GM12878 (cell line): ENCODE measurements at regions not wholly inside any gene's neighbourhood (a gene's known extent, or its start where the extent isn't known, plus 50 kb on each side); places are given as distances from the start of the nearest gene placed in this dataset.

Experiments used
- ATAC-seq: fragments of 200-7000 bp; cut with Tn5 transposase; 3 replicates; pipeline ENCODE4 v1.9.1; 2020; ENCODE audit warnings: mild to moderate bottlenecking, moderate library complexity
- BruUV-seq: library from RNA; stranded (reverse); fragments of 400-500 nt; replicated peaks from 2 replicates; lab custom pipeline; 2021; lab: Mats Ljungman, UMichigan
- CTCF ChIA-PET: fragments of 300-600 bp; sonication (Branson Sonifier 250); formaldehyde crosslinking; extraction: SDS; loops from one replicate; lab custom pipeline; 2021; ENCODE audit warnings: inconsistent platforms; lab: Yijun Ruan, JAX
- POLR2A ChIA-PET: fragments of 350-600 bp; formaldehyde crosslinking; extraction: SDS; loops from one replicate; lab custom pipeline; 2021; ENCODE audit warnings: inconsistent platforms; lab: Charles Lee
- RAD21 ChIA-PET: fragments of 300-600 bp; sonication (Branson Sonifier 250); formaldehyde crosslinking; loops from one replicate; lab custom pipeline; 2023; ENCODE audit warnings: antibody characterized with exemption; ENCODE audit not compliant: unreplicated experiment; lab: Charles Lee
- SMC1A ChIA-PET: fragments of 300-600 bp; sonication (Branson Sonifier 250); formaldehyde crosslinking; loops from one replicate; lab custom pipeline; 2023; ENCODE audit not compliant: unreplicated experiment, uncharacterized antibody; lab: Charles Lee
- DNase-seq: peaks from one replicate; pipeline ENCODE4 v3.0.0-alpha.2; 2011; ENCODE audit warnings: low read depth, low spot score
- FAIRE-seq: peaks from 3 replicates; lab custom pipeline; 2011; peaks lifted over from hg19 to GRCh38; lab: Jason Lieb, UNC
- H2AFZ ChIP-seq: 2 replicates; pipeline ENCODE4 v1.6.0; 2011; ENCODE audit warnings: low read depth, low read length, control low read depth; ENCODE audit not compliant: control insufficient read depth
- H3K27ac ChIP-seq: 2 replicates; pipeline ENCODE4 v1.5.1; 2011; ENCODE audit warnings: control low read depth; ENCODE audit not compliant: control insufficient read depth, insufficient read depth
- H3K27me3 ChIP-seq, 2 experiments: replicated peaks in 1 of 2; 2 replicates each; pipeline versions ENCODE4 v1.6.0 to v1.6.1; 2011; ENCODE audit warnings: low read length in 1 of 2; ENCODE audit not compliant: control insufficient read depth in 2 of 2, insufficient read depth in 2 of 2
- H3K36me3 ChIP-seq, 2 experiments: 2 replicates each; pipeline ENCODE4 v1.5.1; 2011; ENCODE audit warnings: low read length in 1 of 2; ENCODE audit not compliant: control insufficient read depth in 2 of 2, insufficient read depth in 2 of 2
- H3K4me1 ChIP-seq: 2 replicates; pipeline ENCODE4 v1.6.1; 2011; ENCODE audit warnings: mild to moderate bottlenecking, low read length, moderate library complexity, mixed read lengths; ENCODE audit not compliant: control insufficient read depth, insufficient read depth
- H3K4me2 ChIP-seq: 2 replicates; pipeline ENCODE4 v1.6.0; 2011; ENCODE audit warnings: control low read depth; ENCODE audit not compliant: control insufficient read depth, insufficient read depth
- H3K4me3 ChIP-seq: fragments of 200-600 bp; sonication (generic); 2 replicates; pipeline ENCODE4 v1.5.1; 2016
- H3K79me2 ChIP-seq: 2 replicates; pipeline ENCODE4 v1.6.0; 2011; ENCODE audit warnings: low read length; ENCODE audit not compliant: control insufficient read depth, insufficient read depth
- H3K9ac ChIP-seq: 2 replicates; pipeline ENCODE4 v1.8.0; 2011; ENCODE audit warnings: low read length, control low read depth, mixed read lengths; ENCODE audit not compliant: control insufficient read depth, insufficient read depth
- H3K9me3 ChIP-seq: replicated peaks from 3 replicates; pipeline ENCODE4 v1.5.1; 2011; ENCODE audit warnings: mild to moderate bottlenecking, low read length; ENCODE audit not compliant: control insufficient read depth, insufficient read depth
- H4K20me1 ChIP-seq: 2 replicates; pipeline ENCODE4 v1.6.0; 2011; ENCODE audit not compliant: control insufficient read depth, insufficient read depth
- ASH2L ChIP-seq: fragments of 300-600, 200-600 bp; sonication (generic); IDR thresholded peaks from 2 replicates; pipeline ENCODE4 v1.6.1; 2017; ENCODE audit warnings: low read depth, mild to moderate bottlenecking, borderline replicate concordance
- BCL11A ChIP-seq: IDR thresholded peaks from 2 replicates; pipeline ENCODE4 v1.6.1; 2011; ENCODE audit warnings: low read depth, low read length
- HDAC2 ChIP-seq: fragments of 200-600 bp; sonication (generic); IDR thresholded peaks from 2 replicates; pipeline ENCODE4 v1.6.1; 2017
- KDM1A ChIP-seq: fragments of 200-600 bp; sonication (generic); IDR thresholded peaks from 2 replicates; pipeline ENCODE4 v1.6.1; 2016; ENCODE audit warnings: borderline replicate concordance
- POLR2AphosphoS2 ChIP-seq: IDR thresholded peaks from 2 replicates; pipeline ENCODE4 v1.6.1; 2011; ENCODE audit warnings: low read depth, mild to moderate bottlenecking, low read length, improper control_type of control experiment, moderate library complexity
- RBBP5 ChIP-seq: fragments of 200-600 bp; sonication (generic); conservative IDR thresholded peaks from 2 replicates; pipeline ENCODE4 v1.6.1; 2016
- RELB ChIP-seq: fragments of 450-650 bp; IDR thresholded peaks from 2 replicates; pipeline ENCODE4 v1.6.1; 2017; ENCODE audit warnings: low read depth, mild to moderate bottlenecking, moderate library complexity
- SRF ChIP-seq, 2 experiments: IDR thresholded peaks; 2 replicates each; pipeline ENCODE4 v1.6.1; 2011; ENCODE audit warnings: low read depth in 2 of 2, low read length in 2 of 2, mild to moderate bottlenecking in 1 of 2, moderate library complexity in 1 of 2
- TARDBP ChIP-seq: IDR thresholded peaks from 2 replicates; pipeline ENCODE4 v1.6.1; 2016; ENCODE audit warnings: borderline replicate concordance
- ZNF207 ChIP-seq: fragments of 450-650 bp; IDR thresholded peaks from 2 replicates; pipeline ENCODE4 v1.6.1; 2014; ENCODE audit warnings: antibody characterized with exemption, mild to moderate bottlenecking, borderline replicate concordance
- ZNF217 ChIP-seq: fragments of 450-650 bp; IDR thresholded peaks from 2 replicates; pipeline ENCODE4 v1.6.1; 2017; ENCODE audit warnings: antibody characterized with exemption, mild to moderate bottlenecking
- WGBS: methylation state at CpG from one replicate; pipeline ENCODE4 v1.1.6; 2016; ENCODE audit warnings: low lambda C conversion rate; ENCODE audit not compliant: insufficient replicate concordance, insufficient coverage; ENCODE audit errors: missing lambda C conversion rate; 5-methylcytosine and 5-hydroxymethylcytosine counted together
- in situ Hi-C: fragments of 300-500 bp; cut with MboI; formaldehyde crosslinking; loops from 9 replicates; pipeline ENCODE4 v1.14.3; 2018; ENCODE audit warnings: mixed read lengths
- intact Hi-C: fragments of 100-400 bp; cut with micrococcal nuclease; formaldehyde crosslinking; loops from one replicate; pipeline ENCODE4 v1.14.2; 2022; ENCODE audit not compliant: unreplicated experiment
- TF ChIP-seq, protein P1 (sequence below): fragments of 450-650 bp; IDR thresholded peaks from 2 replicates; pipeline ENCODE4 v1.6.1; 2017; ENCODE audit warnings: mild to moderate bottlenecking, low read depth, inconsistent platforms; ENCODE audit not compliant: poor library complexity, severe bottlenecking

DNA sequence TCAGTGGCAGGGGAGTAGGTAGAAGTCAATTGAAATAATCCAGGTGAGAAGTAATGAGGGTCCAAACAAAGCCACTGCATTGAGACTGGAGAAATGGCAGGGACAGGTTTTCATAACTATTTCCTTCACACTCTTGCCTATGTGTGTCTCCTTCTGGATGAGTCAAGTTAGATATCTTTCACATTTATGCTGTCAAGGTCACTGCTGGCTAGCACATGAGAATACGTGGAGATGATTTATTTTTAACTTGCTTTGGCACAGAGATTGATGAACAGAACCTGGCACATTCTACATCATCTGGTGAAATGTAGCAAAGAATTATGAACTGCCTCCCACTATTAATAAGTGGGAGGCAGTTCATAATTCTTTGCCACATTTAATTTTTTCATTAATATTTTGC lies 66.7 kb upstream of the BOD1L1 start:
- RAD21 ChIA-PET: no interaction called here
- POLR2A ChIA-PET: no interaction called here

More for the DNA sequence above, 66.7 kb upstream of the BOD1L1 start:
- no peaks in the 10 kb centered on the region for H3K79me2 ChIP-seq
- in situ Hi-C loops (no loop called here), intact Hi-C loops (no loop called here)
- no peak overlapping the region for H3K4me3 ChIP-seq
- H3K9me3 ChIP-seq: no peaks in the 10 kb centered on the region
- no peak overlapping the region for H3K4me2 ChIP-seq
- no TSS peak for BruUV-seq
- TF ChIP-seq POLR2AphosphoS2 (no peak), KDM1A (no peak), TARDBP (no peak), ZNF207 (no peak), ZNF217 (no peak), SRF (IDR thresholded peaks at IDR 0.05; ENCODE audit: low read depth in 2 of 2, low read length in 2 of 2) (no peak), BCL11A (no peak), ASH2L (no peak), HDAC2 (no peak), RELB (no peak), RBBP5 (no peak)
- TF ChIP-seq, protein P1, sequence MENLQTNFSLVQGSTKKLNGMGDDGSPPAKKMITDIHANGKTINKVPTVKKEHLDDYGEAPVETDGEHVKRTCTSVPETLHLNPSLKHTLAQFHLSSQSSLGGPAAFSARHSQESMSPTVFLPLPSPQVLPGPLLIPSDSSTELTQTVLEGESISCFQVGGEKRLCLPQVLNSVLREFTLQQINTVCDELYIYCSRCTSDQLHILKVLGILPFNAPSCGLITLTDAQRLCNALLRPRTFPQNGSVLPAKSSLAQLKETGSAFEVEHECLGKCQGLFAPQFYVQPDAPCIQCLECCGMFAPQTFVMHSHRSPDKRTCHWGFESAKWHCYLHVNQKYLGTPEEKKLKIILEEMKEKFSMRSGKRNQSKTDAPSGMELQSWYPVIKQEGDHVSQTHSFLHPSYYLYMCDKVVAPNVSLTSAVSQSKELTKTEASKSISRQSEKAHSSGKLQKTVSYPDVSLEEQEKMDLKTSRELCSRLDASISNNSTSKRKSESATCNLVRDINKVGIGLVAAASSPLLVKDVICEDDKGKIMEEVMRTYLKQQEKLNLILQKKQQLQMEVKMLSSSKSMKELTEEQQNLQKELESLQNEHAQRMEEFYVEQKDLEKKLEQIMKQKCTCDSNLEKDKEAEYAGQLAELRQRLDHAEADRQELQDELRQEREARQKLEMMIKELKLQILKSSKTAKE: no peak
- ChIA-PET CTCF (no interaction called here), SMC1A (no interaction called here)
- FAIRE-seq (no peak), ATAC-seq (no peak), DNase-seq (no peak)
- no peak overlapping the region for H3K9ac ChIP-seq
- 0% methylated on average over 1 of the region's 1 CpG for WGBS
- H3K36me3 ChIP-seq: no peaks in the 10 kb centered on the region
- no peaks in the 10 kb centered on the region for H3K4me1 ChIP-seq
- no peaks in the 10 kb centered on the region for H4K20me1 ChIP-seq
- H3K27me3 ChIP-seq: no peaks in the 10 kb centered on the region
- H3K27ac ChIP-seq: no peak overlapping the region
- no peak overlapping the region for H2AFZ ChIP-seq
